NCI-H1105 (cell line): ENCODE measurements at regions not wholly inside any gene's neighbourhood (a gene's known extent, or its start where the extent isn't known, plus 50 kb on each side); places are given as distances from the start of the nearest gene placed in this dataset.
"Not testable (repeated sequence)": the region's sequence is repeated elsewhere in the genome, so short reads cannot be mapped to it uniquely, and the experiment has no call there.

Experiments used
- DNase-seq: peaks from one replicate; lab custom pipeline; 2025; lab: John Stamatoyannopoulos, UW

DNA sequence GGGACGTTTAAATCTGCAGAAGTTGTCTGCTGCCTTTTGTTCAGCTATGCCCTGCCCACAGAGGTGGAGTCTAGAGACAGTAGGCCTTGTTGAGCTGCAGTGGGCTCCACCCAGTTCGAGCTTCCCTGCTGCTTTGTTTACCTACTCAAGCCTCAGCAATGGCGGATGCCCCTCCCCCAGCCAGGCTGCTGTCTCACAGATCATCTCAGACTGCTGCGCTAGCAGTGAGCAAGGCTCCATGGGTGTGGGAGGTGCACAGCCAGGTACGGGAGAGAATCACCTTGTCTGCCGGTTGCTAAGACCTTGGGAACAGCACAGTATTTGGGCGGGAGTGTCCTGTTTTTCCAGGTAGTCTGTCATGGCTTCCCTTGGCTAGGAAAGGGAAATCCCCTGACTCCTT lies 114.3 kb upstream of the PALM2AKAP2 start:
- not testable (repeated sequence) for DNase-seq

DNA sequence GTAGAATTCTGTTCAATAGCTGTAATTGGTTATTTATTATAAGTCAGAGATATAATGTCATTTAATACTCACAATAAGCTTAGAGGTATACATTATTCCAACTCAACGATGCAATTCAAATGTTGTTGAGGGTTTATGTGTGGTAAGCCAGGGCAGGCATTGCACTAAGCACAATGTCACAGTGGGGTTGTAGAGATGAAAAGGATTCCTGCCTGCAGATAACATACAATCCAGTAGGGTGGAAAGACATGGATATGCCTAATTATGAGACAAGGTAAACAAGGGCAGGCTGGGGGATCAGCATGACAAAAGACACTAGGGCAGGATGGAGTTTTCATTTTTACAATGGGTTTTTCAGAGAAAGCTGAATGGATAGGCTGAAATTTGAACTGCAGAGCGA lies 98.7 kb upstream of the PALM2AKAP2 start:
- no peak for DNase-seq

DNA sequence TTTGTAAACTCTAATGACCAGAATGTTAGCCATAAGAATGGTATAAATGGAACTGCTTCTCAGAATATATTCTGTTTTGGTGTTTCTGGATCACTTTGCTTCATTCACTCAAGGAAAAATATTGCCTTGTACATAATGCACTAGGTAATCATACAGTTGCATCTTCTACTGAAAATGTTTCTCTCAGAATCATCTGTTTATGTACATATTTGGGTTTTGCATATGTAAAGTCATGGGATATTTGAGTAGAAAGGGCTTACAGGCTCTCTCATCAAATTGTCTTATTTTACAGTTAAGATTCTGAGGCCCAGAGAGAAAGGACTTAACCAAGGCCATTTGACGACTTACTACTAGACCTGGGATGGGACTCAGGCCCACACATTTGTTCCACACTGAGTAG lies 97.8 kb upstream of the PALM2AKAP2 start:
- DNase-seq, result no peak

DNA sequence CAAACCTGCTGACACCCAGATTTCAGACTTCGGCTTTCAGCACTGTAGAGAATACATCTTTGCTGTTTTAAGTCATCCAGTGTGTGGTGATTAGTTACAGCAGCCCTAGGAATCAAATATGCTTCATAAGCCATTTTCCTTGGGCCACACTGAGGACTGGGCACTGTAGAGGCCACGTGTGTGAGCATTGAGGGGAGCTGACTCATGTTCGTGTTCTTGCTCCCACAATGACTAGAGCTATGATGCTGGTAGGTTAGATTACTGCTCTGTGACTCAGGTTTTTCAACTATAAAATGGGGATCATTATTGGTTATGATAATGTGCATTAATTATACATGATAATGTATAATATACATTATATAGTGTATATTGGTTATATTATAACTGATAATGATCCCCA lies 96.5 kb upstream of the PALM2AKAP2 start:
- no peak for DNase-seq

DNA sequence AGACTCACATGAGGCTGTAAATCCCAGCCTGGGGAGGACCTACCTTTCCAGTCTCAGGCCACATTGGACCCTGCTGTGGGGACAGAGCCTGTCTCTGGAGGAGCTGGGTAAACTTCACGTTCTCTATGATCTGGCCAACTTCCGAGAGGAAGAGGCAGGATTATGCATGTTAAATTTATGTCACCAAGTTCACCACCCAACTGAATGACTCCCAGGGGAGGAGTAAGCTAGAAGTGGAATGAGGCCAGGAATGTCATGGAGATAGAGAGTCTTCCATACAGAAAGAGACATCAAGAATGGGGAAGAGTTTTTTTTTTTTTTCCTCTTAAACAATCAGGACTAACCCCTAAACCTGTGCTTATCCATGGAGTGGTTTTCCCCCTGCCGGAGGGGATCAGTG lies 90.3 kb upstream of the PALM2AKAP2 start:
- DNase-seq, result no peak

DNA sequence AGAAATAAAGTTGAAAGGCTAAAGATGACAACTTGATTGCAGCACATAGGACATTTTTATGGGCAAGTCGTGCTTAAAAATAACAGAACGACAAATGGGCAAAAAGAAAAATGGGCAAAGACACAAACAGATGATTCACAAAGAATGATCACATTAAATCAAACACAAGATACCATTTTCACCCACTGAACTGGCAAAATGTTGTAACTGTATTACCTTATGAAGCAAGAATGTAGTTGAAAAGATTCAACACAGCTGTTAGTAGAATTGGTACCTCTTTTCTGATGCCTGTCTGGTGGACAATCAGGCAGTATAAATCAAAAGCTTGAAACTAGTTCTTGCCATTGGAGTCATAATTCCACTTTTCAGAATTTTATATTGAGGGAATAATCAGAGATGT lies 81.0 kb upstream of the PALM2AKAP2 start:
- DNase-seq, result no peak

DNA sequence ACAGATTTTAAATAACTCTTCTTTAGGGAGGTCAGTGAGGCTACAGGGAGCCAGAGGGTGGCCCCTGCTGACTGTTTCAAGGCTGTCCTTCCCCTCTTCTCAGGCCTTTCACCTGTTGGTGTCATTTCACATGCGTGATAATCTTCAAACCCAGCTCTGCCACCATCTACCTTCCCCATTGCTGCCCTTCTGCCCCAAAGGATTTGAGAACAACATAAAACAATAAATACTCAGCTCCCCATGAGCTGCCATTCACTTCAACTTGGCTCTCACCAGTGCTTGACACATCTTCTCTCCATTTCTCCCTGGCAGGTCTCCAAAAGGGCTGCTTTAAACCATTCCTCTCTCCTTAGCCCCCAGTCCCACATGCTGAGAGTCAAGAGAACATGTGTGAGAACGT lies 75.5 kb upstream of the PALM2AKAP2 start:
- no peak for DNase-seq

DNA sequence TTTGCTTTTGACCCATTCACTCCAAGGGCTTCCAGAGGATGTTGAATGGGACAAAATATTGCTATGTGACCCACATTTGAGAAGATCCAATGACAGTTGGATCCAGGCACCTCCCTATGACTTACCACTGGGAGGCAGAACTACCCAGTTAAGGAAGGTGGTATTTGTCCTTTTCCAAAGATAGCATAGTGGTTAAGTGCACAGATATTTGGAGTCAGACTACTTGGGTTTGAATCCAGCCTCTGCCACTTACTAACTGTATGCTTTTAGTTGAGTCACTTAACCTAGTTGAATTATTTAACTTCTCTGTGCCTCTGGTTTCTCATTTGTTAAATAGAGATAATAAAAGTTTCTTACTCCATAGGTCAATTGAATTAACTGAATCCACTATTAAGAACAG lies 74.5 kb upstream of the PALM2AKAP2 start:
- DNase-seq, result no peak

DNA sequence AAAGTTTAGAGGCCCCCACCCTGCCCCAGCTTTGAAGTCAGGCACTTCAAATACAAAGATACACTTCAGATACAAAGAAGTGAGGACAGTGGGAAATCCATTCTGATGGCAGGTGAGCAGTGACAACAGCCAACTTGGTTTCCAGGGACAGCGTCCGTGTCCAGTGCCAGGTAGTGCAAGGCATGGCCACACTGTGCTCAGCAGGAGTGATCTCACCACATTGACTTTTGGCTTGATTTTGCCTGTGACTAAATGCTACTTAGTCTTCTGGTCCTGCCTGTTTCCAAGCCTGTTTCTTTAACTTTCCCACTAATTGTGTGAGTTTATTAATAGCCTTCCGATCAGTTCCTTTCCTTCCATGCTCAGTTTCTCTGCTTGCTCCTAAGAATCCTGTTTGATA lies 72.6 kb upstream of the PALM2AKAP2 start:
- DNase-seq, result no peak

DNA sequence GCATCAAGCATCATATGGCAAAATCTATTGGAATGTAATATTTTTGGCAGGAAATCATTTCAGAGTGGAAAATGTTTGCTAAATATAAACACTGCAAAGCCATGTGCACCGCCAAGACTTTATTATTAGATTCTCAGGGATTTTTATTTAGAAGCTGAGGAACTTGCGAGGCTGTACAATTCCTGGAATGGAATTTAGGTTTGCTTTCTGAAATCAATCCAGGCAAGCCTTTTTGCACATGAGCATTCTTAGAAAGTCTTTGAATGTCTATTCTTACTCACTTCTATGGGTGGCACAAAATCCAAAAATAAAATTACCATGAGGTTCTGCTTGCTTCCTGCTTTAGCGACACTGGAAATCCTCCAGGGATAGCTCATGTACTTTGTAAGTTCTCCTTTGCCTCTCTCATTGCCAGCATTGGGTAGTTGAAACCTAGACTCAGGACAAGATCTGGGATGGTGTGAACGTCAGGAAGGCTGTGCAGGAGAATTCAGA lies 71.5 kb upstream of the PALM2AKAP2 start:
- no peak for DNase-seq

DNA sequence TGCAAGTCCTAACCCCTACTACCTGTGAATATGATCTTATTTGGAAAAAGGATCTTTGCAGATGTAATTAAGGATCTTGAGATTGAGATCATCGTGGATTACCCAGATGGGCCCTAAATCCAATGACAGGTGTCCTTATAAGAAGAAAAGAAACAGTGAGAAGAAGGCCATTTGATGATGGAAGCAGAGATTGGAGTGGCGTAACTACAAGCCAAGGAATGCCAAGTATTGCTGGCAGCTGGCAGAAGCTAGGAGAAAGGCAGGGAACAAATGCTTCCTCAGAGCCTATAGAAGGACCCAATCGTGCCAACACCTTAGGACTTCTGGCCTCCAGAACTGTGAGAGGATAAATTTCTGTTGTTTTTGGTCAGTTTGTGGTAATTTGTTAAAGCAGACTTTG lies 70.1 kb upstream of the PALM2AKAP2 start:
- DNase-seq, result no peak

DNA sequence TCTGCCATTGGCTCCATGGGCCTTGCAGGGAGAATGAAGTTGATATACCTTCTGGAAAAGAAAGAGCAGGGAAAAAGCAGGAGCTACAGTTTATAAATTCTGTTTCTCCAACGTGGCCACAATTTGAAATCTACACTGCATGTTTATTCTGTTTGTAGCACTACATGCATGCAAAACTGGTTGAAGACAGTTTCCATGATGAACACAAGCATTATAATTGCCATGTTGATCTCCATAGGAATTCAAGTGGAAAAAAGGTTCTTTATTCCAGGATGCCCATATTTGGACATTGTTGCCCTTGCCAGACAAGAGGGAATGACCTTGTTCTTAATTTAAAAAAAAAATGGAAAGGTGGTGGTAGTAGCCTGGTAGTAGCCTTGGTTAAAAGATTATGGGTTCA lies 69.2 kb upstream of the PALM2AKAP2 start:
- DNase-seq, result no peak

DNA sequence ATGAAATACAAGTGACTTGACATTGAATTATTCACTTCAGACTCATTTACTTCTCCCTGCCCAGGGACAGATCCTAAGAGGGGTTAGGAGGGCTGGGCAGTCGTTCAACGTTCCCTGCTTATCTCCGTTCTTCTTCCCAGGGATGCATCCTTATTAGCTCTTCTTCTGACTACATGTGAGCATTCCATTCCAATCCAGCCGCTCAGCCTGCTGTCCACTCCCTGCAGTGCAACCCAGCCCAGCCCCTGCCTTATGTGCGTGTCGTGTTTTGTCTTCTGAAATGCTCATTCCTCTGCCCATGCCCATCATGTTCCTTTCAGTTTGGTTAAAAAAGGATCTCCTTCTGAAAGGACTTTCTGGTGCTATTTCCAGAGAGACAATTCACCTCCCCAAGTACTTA lies 64.7 kb upstream of the PALM2AKAP2 start:
- no peak for DNase-seq

DNA sequence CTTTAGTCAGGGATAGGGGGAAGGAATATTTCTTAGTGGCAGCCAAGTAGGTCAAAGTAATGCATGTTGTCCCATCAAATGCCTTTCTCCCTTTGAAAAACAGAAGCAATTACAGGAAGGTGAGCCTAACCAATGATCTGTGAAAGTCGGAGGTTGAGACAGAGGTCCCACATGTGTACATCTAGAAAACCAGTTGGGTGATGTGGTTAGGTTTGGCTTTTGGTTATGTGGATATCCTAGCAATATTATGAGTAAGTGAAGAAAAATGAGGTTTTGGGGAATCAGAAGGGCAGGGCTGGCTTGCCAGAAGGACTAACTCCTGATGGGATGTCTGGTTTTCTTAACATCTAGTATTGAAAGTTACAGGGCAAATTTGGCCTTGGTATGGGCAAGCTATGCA lies 63.4 kb upstream of the PALM2AKAP2 start:
- no peak for DNase-seq

DNA sequence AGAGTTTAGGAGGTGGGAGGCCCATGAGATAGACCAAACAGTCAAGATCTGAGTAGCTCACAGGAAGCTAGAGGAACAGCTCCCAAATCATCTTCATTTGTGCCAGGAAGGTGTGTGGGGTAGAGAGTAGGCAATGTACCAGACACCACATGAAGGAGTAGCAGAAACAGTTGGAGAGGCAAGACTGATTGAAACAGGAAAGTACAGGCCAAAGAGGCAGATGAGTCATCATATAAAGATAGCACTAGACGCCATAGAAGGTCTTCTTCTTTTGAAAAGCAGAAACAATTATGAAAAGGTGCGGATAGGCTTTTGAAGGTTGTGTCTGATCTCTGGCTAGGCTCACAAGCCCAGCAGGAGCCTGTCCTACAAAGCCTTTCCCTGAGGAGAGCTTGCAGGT lies 62.7 kb upstream of the PALM2AKAP2 start:
- no peak for DNase-seq

DNA sequence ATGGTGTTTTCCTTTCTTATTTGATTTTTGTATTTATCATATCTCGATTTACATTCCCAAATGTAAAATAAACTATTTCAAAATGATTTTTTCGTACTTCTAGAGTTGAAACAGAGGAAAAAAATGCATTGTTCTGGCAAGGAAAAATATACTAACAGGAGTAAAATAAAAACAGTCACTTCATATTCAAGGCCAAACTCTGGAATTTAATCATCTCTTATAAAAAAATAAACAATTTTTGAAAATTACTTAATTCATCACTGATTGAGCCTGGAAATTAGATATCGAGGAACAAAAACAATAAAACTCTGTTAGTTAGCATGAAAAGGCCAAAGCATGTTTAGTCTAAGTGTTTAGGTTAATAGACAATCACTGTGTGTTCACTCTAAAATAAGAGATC lies 61.1 kb upstream of the PALM2AKAP2 start:
- DNase-seq, result no peak

DNA sequence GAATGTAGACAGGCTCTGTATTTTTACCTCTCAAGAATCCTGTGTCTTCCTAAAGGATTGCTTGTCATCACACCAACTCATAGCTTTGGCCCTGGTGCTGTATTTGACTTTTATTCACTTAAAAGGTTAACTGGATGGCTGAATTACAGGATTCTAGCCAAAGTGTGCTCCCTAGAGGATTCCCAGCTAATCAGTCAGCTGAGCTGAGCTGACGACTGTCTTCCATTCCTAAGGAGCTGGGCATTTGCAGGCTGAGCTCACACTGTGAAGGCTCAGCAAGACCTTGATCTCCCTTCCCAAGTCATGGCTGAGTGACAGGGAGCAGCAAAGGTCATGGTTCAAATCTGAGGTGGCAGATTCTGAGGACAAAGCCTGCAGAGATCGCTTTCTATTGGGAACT lies 59.0 kb upstream of the PALM2AKAP2 start:
- DNase-seq, result no peak

DNA sequence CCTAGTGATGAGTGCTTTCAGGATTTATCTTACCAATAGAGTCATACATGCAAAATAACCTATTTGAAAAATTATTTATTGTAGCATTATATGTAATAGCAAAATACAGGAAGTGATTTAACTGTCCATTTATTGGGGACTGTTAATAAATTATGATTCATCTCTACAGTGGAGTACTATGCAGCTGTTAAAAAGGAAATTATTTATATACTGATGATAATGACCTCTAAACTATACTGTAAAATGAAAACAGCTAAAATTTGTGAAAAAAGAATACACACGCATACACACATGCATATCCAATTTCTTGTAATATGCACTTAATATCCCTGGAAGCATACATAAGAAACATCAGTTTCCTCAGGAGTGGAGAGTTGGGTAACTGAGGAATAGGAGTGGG lies 58.0 kb upstream of the PALM2AKAP2 start:
- no peak for DNase-seq

DNA sequence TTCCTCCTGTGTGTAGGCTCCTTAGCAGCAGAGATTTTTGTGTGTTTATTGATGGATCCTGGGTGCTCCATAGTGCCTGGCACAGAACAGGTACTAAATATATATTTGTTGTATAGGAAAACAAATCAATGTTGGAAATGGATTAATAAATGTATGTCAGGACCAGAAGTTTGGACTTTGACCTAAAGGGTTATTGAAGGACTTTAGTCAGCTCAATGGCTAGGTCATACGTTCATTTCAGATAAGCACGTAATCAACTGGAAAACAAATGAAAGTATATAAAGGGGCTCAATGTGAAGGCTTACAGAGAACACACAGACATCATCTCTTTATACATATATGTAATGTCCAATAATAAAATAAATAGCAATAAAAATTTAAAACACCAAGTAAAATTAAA lies 56.2 kb upstream of the PALM2AKAP2 start:
- DNase-seq, result no peak

DNA sequence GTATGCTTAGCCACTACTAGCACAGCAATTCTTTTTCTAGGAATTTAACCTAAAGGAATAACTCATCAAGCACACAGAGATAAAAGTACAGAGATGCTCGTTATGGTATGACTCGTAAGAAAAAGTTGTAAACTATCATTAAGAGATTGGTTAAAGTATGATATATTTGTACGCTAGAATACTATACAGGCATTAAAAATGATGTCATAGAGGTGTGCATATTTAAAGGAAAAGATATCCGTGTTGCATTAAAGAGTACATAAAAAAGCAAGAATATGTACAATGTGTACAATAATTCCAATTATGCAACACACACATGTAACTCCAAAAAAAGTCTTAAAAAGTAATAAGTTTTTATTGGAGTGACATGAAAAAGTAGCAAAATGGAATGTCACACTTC lies 54.5 kb upstream of the PALM2AKAP2 start:
- DNase-seq, result no peak

DNA sequence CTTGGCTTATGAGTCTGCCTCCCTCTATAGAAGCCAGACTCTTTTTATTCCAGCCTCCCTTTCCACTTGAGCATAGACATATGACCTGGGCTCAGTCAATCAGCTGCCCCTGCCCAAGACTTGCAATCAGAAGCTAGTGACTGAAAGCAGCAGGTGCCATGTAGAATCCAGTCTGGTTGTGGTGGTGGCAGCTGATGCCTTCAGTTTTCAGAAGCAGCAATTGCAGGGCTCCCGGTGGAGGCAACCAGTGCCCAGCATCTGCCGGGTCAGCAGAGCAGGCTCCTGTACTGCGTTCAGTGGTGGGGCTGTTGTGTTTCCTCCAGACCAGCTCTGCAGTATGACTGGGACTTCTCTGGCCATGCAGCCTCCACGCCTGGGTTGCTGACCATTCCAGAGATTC lies 53.9 kb upstream of the PALM2AKAP2 start:
- DNase-seq, result no peak

DNA sequence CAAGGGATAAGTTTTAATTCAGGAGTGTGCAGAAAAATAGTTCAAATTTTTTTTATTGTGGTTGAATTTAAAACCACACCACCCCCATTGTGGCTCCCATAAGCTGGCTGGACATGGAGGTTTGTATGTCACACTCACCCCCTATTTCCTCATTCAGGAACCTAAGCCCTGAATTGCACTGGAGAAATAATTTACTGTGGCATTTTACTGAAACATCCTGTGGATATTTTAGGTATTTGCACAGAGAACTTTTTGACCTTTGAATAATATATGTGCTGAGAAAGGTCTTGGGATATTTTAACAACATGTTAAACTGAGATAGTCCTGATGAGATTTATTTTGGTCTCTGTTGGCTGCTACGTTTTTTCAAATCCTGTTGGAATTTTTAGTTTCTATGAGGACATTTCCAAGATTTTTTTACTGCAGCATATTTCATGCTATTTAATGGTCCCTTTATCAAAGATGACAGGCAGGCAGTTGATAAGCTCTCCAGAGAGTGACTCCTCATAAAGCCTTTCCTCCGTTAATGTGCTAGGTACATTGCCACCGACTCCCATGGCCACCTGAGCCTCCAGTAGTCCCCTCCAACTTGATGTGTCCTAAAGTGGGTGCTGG lies 51.2 kb upstream of the PALM2AKAP2 start:
- DNase-seq, result no peak

DNA sequence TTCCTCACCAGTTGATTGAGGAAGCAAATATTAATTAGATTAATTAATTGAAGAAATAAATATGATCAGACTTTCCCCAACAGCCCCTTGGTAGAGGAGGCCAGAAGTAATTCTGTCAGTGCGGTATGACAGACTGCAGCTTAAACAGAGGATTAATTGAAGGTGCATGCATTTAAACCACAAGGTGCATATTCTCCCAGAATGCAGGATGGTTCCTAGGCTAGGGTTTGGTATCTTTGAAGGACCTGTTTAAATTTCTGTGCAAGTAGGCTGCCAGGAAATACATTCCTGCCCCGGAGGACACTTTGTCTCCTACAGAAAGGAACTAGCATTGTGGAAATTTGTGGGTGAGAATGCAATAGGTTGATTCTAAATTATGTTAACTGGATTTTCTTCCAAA lies 50.5 kb upstream of the PALM2AKAP2 start:
- no peak for DNase-seq
